ENCODE measurements at regions not wholly inside any gene's neighbourhood (a gene's known extent, or its start where the extent isn't known, plus 50 kb on each side); places are given as distances from the start of the nearest gene placed in this dataset.

GRCh38 chr6:14930366-14930989, 315.4 kb upstream of the JARID2 start:
- no peak for ATAC-seq
- CTCF ChIA-PET: no interaction called here
- H3K27ac Mint-ChIP-seq: no peak overlapping the region
- no peak overlapping the region for H3K4me3 Mint-ChIP-seq
- H3K36me3 Mint-ChIP-seq: no peaks in the 10 kb centered on the region
- DNase-seq (ENCODE audit: low spot score): no peak
- H3K27me3 Mint-ChIP-seq (ENCODE audit: low read depth): no peaks in the 10 kb centered on the region
- no peaks in the 10 kb centered on the region for H3K9me3 Mint-ChIP-seq
- TF ChIP-seq ZNF121 (CRISPR knock-in tag; IDR thresholded peaks at IDR 0.05) (no peak), NFE2L1 (CRISPR knock-in tag; IDR thresholded peaks at IDR 0.05) (no peak), E2F1 (CRISPR knock-in tag; IDR thresholded peaks at IDR 0.05) (no peak), PRRX2 (CRISPR knock-in tag; IDR thresholded peaks at IDR 0.05) (no peak), CREM (CRISPR knock-in tag; IDR thresholded peaks at IDR 0.05) (no peak), USF1 (CRISPR knock-in tag; IDR thresholded peaks at IDR 0.05) (no peak), FOXJ3 (CRISPR knock-in tag; IDR thresholded peaks at IDR 0.05; ENCODE audit: borderline replicate concordance) (no peak), ZNF416 (CRISPR knock-in tag; IDR thresholded peaks at IDR 0.05) (no peak), NR1H2 (CRISPR knock-in tag; IDR thresholded peaks at IDR 0.05) (no peak), OVOL2 (CRISPR knock-in tag; IDR thresholded peaks at IDR 0.05; ENCODE audit: borderline replicate concordance) (no peak), NR3C1 (CRISPR knock-in tag; conservative IDR thresholded peaks at IDR 0.05; ENCODE audit: low read depth) (no peak), CBFB (CRISPR knock-in tag; IDR thresholded peaks at IDR 0.05; ENCODE audit: low read depth) (no peak), ATF1 (CRISPR knock-in tag; IDR thresholded peaks at IDR 0.05) (no peak)
- POLR2A ChIA-PET: no interaction called here
- peaks cover 19% of the 10 kb centered on the region for H3K4me1 Mint-ChIP-seq

GRCh38 chr6:14932485-14933182, 313.2 kb upstream of the JARID2 start:
- peaks cover 16% of the 10 kb centered on the region for H3K4me1 Mint-ChIP-seq
- H3K27me3 Mint-ChIP-seq (ENCODE audit: low read depth): no peaks in the 10 kb centered on the region; the same call in 1 of the 2 replicates
- DNase-seq (ENCODE audit: low spot score) (no peak), ATAC-seq (peak; percentile 66)
- no peaks in the 10 kb centered on the region for H3K36me3 Mint-ChIP-seq
- no peak for TF ChIP-seq ATF6 (CRISPR knock-in tag; IDR thresholded peaks at IDR 0.05)
- no peak for TF ChIP-seq ERG (CRISPR knock-in tag; IDR thresholded peaks at IDR 0.05)
- TF ChIP-seq E2F4 (CRISPR knock-in tag; IDR thresholded peaks at IDR 0.05; ENCODE audit: borderline replicate concordance, low read depth): no peak
- no peak overlapping the region for H3K4me3 Mint-ChIP-seq
- CTCF ChIA-PET: interaction anchor here (1.2 kb wide), 1 partner anchor 8 kb away, joined by 3 read pairs; no protein-coding TSS in a partner anchor
- POLR2A ChIA-PET: no interaction called here
- H3K27ac Mint-ChIP-seq: peak overlapping the region; percentile 66; the same call in 1 of the 2 replicates
- H3K9me3 Mint-ChIP-seq: no peaks in the 10 kb centered on the region
